Renal cortical epithelial cell (primary cell): ENCODE measurements at regions not wholly inside any gene's neighbourhood (a gene's known extent, or its start where the extent isn't known, plus 50 kb on each side); places are given as distances from the start of the nearest gene placed in this dataset.
"Not testable (repeated sequence)": the region's sequence is repeated elsewhere in the genome, so short reads cannot be mapped to it uniquely, and the experiment has no call there.

Experiments used
- DNase-seq: peaks from one replicate; pipeline ENCODE4 v3.0.0-alpha.2; 2011; ENCODE audit warnings: low read depth

GRCh38 chr10:36493516-36493880 is 631.9 kb upstream of the ANKRD30A start:
- DNase-seq = no peak

GRCh38 chr10:36492590-36493515 is 632.5 kb upstream of the ANKRD30A start:
- peak; percentile 12 for DNase-seq

GRCh38 chr10:36491926-36492325 is 633.5 kb upstream of the ANKRD30A start:
- DNase-seq = no peak

- DNase-seq = peak; percentile 85
Measured at GRCh38 chr10:36489611-36490228, 635.7 kb upstream of the ANKRD30A start.

GRCh38 chr10:36489181-36489580 is 636.2 kb upstream of the ANKRD30A start:
- no peak for DNase-seq

- DNase-seq = no peak
Measured at GRCh38 chr10:36488579-36488978, 636.8 kb upstream of the ANKRD30A start.

- no peak for DNase-seq
Measured at GRCh38 chr10:36479073-36479472, 646.3 kb upstream of the ANKRD30A start.

GRCh38 chr10:36476399-36476798 is 649.0 kb upstream of the ANKRD30A start:
- no peak for DNase-seq

GRCh38 chr10:36475746-36476145 is 649.7 kb upstream of the ANKRD30A start:
- DNase-seq = no peak

GRCh38 chr10:36474456-36474855 is 650.9 kb upstream of the ANKRD30A start:
- DNase-seq = no peak

- no peak for DNase-seq
Measured at GRCh38 chr10:36473122-36473521, 652.3 kb upstream of the ANKRD30A start.

GRCh38 chr10:36469585-36469984 is 655.8 kb upstream of the ANKRD30A start:
- DNase-seq = peak; percentile 53

GRCh38 chr10:36468620-36469019 is 656.8 kb upstream of the ANKRD30A start:
- no peak for DNase-seq

- DNase-seq = peak; percentile 22
Measured at GRCh38 chr10:36465604-36466379, 659.6 kb upstream of the ANKRD30A start.

- no peak for DNase-seq
Measured at GRCh38 chr10:36464291-36464690, 661.1 kb upstream of the ANKRD30A start.

GRCh38 chr10:36463390-36463789 is 662.0 kb upstream of the ANKRD30A start:
- no peak for DNase-seq

- peak; percentile 86 for DNase-seq
Measured at GRCh38 chr10:36462194-36462593, 663.2 kb upstream of the ANKRD30A start.

GRCh38 chr10:36458437-36458836 is 667.0 kb upstream of the ANKRD30A start:
- not testable (repeated sequence) for DNase-seq

- no peak for DNase-seq
Measured at GRCh38 chr10:36457751-36458150, 667.6 kb upstream of the ANKRD30A start.

GRCh38 chr10:36455526-36456133 is 669.8 kb upstream of the ANKRD30A start:
- peak; percentile 10 for DNase-seq

- DNase-seq = no peak
Measured at GRCh38 chr10:36452851-36453250, 672.5 kb upstream of the ANKRD30A start.

- no peak for DNase-seq
Measured at GRCh38 chr10:36451391-36451970, 673.9 kb upstream of the ANKRD30A start.
